ENCODE measurements at regions not wholly inside any gene's neighbourhood (a gene's known extent, or its start where the extent isn't known, plus 50 kb on each side); places are given as distances from the start of the nearest gene placed in this dataset.
"Not testable (repeated sequence)": the region's sequence is repeated elsewhere in the genome, so short reads cannot be mapped to it uniquely, and the experiment has no call there.

DNA sequence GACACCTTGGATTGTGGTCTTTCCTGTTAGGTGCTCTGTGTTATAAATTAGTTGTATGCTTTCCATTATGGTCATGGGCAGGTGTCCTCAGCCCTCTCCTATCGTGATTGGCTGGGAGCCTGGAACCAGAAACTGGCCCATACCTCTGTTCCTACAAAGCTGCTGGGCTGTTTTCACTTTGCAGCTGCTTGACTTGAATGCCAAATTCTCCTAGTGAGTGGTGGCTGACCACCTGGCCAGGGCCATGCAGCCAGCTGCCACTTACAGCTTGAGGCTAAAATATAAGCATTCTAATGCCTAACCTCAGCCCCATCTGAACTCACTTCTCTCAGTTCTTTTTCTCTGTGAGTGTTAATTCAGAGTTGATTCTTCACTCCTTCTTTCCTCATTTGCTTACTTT, 239.3 kb upstream of the GBE1 start:
- DNase-seq: no peak

DNA sequence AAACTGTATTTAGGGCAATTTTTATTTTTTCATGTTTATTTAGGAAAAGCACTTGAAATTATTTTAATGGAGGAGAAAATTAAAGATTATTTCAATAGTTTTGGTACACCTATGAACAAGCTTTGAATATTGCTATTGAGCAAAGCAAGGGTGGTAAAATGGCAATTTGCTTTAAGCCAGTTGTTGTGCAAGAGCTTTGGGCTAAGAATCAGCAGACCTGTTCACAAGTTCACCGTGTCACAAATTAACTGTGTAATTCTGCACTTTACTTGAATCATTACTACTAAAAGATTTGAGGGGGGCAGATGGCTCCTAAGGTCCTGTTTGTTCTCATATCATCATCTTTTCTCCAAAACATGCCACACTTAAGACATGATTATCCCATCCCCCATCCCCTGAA, 238.9 kb upstream of the GBE1 start:
- no peak for DNase-seq

DNA sequence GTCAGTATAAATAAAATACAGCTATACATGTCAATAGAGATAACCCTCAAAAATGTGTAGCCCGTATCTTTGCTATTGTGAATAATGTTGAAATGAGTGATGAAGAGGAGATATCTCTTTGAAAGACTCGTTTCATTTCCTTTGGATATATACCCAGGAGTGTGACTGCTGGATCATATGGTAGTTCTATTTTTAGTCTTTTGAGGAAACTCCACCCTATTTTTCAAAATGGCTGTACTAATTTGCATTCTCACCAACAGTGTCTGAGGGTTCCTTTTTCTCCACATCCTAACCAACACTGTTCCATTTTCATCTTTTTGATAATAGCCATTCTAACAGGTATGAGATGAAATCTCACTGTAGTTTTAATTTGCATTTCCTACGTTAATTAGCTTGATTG, 237.5 kb upstream of the GBE1 start:
- no peak for DNase-seq

DNA sequence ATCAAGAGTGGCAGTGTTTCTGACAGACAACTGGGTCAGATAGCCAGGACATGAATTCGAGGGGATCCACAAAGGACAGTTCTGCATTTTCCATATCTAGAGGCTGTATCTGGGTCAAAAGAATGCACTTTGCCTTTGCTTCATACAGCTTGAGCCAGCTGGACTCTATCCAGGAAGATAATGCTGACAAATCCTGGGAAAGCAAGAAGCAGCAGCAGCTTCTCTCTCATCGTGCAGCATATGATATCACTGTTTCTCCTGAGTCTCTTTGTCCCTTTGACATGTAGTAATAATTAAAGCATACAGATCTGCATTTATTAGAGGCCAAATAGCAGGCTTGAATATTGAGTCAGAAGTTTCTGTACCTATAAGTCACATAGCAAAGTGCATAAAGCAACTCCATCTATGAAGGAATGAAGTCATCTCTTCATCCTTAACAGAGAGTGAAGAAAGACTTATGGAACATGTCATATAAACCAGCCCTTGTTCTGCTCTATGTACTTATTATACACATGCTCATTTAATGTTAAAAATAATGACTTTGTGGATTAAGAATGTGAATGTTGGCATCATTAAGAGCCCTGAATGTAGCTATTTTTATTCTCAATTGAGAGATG, 236.8 kb upstream of the GBE1 start:
- DNase-seq: no peak

DNA sequence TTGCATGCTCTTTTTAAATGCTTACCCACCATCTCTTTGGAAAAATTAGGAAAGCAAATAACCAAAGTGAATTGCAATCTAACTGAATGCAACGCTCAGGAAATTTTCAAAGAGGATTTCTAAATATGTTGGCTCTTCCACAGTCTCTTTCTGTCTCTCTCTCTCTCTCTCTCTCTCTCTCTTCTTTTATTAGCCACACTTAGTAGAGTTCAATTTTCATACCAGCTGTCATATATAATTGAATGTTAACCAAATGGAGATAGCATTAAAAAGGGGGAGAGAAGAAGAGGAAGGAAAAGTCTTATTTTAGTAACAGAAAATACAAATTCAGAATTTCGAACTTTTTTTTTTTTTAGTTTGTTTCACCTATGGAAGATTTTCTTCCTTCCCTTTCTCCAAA, 235.9 kb upstream of the GBE1 start:
- DNase-seq: no peak

DNA sequence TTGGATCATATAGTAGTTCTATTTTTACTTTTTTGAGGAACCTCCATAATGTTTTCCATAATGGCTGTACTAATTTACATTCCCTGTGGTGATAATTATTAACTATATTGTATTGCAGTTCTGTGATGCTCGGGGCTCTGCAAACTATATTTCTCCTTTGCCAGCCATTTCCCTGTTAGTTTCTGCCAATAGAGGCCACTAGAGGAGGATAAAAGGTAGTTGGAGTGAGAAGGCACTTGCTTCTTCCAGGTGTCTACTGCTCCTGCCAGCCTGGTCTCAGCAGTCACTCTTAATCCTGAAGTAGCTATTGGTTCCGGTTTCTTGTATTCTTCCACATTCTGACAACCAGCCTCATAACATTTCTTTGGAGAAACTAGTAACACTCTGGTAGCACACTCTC, 233.9 kb upstream of the GBE1 start:
- DNase-seq: no peak

DNA sequence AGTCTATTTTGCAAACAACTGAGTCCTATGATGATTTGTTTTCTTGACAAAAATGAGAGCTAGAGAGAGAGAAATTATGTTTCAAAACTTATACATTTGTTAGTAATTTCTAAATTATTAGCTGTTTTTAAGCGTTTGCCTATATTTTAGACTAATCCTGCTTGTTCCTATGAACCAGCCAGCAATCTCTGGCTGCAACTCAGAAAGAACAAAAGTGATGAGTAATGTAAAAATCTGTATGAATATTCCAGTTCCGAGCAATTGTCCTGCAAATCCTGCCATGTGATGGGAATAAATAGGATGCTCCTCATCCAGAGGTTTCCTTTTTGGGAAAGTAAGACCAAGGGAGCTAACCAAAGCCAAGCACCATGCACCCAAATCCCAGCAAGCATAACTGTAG, 228.3 kb upstream of the GBE1 start:
- DNase-seq: no peak

DNA sequence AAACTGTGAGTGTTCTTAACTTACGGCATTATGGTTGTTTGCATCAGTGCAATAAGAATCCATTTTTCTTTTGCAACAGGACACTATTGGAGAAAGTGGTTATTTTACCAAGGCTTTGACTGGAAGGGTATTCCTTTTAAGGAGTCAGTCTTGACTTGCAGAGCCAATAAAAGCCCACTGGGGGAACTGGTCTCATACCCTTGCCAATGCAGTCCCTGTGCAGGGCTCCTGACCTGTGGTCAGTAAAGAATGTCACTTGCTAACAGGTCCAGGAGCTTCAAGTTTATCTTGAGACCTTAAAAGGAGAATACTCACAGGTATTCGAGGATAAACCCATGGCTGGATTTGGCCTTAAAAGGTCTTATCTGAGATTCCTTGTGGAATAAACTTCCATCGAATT, 227.8 kb upstream of the GBE1 start:
- DNase-seq: no peak

DNA sequence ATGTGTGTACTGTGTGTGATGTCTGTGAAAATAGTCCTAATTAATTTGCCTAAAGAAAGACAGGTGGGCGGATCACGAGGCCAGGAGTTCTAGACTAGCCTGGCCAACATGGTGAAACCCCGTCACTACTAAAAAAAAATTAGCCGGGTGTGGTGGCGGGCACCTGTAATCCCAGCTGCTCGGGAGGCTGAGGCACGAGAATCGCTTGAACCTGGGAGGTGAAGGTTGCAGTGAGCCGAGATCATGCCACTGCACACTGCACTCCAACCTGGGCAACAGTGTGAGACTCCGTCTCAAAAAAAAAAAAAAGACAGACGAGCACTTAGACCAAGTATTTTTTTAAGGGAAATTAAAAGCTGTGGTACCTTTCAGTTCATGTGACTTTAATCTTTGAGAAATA, 226.0 kb upstream of the GBE1 start:
- DNase-seq: not testable (repeated sequence)

DNA sequence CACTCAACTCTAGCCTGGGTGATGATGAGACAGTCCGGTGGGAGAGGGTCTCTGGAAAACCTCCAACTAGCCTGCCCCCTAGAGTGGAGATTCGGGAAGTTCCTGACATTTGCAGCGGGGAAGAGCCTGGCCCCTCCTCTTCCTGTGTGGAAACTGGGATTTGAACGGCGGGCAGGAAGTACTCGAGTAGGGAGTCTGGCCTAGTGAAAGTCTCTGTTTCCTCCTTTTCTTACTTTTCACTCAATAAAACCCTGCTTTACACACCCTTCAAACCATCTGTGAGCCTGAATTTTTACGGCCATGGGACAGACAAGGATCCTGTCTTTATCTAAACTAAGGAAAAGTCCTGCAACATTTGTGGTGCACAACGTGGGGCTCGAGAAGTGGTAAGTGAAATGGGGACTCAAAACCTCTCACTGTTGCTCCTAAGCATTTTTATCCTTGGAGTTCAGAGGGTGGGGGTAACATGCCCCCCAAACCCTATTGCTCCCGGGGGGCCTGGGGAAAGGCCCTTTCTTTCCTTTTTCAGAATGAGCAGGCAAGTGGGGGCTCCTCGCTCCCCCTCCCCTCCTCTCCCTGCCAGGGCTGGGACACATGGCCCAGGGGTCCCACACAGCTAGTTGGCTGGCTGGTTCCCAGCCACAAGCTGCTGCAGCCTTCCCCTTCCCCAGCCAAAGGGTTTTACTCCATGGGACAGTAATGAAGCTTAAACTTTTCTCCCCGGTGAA, 224.7 kb upstream of the GBE1 start:
- DNase-seq: no peak

DNA sequence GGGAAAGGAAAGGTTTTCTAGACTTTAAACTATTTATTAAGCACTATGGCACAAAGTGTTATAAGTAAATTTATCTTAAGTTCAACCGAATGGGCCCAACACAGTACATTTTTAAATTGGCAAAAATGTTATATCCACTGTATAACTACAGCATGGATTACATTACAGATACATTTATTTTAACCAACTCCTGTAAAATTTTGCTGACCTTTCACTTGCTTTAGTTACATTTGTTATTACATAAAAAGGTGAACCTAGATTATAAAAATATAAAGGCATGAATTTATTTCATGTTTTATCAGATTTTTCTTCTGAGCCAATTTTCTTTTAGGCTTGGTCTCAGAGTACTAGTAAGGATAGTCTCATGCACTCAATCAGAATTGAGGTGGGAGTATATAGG, 221.9 kb upstream of the GBE1 start:
- DNase-seq: no peak

DNA sequence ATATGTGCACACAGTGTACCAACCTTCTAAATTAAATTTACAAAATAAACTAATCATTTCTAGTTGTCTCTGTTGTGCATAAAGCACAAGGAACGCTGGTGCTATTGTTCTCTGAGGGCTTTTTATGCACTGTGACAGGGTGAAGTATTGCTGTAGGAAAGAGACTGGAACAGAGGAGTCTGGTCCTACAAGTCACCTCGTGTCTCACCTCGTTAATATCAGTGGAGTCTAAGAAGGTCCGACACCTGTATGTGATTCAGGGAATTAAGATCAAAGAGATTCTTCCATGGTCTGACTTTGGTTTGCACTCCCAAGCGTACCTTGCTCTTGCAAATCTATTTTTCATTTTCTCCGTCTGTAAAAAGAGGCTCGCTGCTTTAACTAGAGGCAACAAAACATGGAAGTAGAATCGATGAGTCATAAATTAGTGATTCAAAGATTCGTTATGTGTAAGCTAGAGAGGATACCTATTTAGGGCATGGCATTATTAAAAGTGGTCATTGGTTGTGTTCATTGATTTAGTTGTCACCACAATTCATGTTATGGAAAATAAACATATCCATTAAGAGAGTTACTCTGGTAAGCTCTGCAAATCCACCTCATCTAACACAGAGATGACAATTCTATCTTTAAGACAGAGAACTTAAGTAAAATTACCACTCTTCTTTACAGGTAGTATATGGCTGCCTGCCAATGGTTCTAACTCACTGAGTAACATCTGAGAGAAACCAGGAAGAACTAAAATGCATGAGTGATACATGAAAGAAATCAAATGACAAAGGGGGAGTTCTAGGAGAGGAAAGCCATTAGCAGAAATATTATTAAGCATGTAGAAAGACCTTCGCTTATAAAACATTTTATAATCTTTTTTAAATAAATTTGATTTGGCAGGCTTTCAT, 219.4 kb upstream of the GBE1 start:
- no peak for DNase-seq

DNA sequence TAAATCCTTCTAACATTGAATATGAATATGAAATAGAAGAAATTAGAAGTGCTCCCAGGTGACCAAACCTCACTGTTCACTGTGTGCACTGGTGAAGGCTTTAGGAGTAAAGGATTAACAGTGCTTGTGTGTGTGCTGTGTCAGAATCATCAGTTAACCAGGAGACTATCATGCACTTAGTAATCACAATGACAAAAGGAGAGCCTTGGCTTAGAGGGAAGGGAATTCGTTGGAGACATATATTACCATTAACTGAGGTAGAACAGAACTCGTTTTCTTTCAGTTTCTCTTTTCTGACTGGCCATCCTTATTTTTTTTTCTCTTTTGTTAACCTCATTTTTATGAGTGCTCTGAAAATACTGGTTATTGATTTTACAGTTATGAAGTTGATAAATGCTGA, 213.3 kb upstream of the GBE1 start:
- no peak for DNase-seq

DNA sequence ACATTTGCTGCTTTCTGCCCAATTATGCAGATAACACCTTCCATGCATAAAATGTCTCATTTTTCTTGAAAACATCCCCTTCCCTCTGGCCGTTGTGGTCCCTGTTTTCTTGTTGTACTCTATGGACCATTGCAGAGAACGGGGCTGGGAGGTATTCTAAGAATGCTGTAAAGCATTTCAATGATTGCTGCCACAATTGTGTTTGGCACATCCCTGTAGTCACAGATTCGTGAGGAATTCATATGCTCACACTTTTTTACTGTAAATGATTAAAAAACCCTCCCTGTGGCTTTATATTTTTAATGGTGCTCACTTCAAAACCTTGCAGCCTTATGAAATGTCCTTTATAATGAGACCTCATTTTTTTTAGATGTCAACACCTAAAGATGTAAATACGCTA, 207.2 kb upstream of the GBE1 start:
- DNase-seq: no peak

DNA sequence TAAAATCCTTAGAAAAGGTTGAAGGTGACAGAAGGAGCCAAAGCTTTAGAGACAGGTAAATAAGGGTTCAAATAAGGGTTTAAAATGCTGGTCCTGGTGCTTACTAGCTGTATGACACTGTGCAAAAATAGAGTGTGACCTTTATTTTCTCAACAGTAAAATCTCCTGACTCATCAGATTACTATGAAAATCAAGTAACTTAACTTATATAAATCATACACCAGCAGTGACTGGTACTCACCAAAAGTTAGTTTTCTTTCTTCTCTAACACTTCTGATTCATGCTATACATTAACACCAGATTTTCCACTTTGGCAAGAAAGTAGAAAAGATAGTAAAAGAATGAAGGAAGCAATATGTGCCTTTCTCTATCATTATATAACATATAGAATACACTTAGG, 205.9 kb upstream of the GBE1 start:
- DNase-seq: no peak

DNA sequence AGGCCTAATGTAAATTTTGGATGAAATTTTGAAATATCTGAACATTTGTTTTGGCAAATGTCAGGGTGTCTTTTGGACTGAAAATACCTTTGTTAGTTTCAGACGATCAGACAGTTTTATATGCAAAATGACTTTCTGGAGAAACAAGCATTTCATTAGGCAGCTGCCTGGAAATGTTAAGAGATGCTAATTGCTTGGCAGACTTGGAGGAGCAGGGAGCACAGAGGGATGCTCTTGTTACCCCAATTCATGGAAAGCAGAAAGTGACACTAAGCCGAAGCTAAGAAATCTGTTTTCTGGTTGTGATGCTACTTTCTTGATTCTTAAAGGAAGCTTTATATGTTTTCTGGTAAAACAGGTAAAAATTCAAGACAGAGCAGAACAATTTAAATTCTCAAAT, 204.3 kb upstream of the GBE1 start:
- DNase-seq: no peak

DNA sequence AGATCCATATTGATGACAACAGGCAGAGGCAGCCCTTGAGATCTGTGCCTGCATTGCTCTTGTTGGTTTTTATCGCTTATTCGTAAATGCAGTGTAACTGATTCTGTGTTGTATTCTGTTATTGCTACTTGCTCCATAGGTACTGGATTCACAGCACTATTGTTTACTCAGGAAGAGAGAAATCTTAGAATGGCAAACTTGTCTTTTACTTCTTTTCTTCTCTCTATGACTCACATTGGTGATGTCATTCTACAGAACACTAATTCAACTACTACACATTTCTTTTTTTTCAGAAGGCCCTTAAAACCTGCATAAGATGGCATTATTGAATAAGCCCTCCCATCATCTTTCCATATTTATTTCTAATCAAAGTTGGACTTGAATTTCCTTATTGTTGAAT, 201.0 kb upstream of the GBE1 start:
- no peak for DNase-seq

DNA sequence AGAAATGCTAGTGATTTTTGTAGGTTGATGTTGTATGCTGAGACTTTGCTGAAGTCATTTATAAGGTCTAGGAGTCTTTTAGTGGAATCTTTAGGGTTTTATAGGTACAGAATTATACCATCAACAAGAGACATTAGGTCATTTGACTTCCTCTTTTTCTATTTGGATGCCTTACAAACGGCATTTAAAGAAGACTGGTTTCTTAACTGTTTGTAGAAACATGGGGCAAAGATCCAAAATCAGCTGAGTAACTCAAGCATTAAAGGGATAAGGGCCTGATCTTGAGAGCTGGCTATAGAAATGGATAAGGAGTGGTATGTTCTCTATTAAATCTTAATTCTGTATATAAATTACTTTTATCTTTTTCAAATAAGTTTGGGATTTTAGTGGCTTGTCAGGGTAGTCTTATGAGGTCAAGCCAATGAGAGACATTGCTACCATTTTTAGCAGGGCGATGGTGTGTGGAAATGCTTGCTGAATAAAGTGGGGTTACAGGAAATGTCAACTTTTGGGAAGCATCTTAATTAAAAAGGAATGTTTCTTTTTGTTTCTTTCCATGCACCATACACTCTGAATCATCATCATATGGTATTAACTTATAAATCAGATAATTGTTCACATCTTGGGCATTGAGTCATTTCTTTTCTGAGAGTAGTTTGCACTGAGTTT, 197.7 kb upstream of the GBE1 start:
- no peak for DNase-seq

DNA sequence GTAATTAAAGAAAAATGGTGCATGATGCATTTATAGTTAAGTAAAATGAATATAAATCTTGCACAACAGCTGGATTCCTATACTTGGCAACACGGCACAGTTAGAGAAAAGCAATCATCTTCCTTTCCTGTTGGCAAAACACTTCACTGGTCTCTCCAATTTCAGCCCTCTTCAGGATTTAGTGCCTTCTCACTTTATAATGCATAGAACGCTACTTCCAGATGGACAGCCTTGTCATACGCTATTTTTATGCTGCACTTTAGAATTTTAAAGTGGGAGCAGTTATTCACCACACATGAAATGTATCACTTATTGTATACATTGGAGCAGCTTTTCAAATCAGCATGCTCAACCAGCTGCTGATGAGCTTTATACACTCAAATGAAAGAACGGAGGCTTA, 194.4 kb upstream of the GBE1 start:
- no peak for DNase-seq

DNA sequence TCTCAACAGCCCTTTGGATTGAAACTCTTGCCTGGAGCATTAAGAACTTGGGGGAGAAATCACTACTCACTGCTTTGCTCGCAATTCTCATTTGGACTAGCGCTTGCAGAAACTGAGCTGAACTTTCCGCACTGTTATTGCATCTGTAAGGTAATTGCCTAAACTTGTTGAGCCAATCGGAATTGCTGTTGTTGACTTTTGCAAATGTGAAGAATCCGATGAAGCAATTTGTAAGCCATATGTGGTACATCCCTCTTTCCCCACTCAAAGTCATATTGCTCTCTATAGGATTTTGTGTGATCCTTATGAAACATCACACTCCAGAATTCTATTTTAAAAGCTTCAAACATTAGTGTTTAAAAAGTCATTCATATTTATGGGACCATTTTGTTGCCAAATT, 191.7 kb upstream of the GBE1 start:
- no peak for DNase-seq

DNA sequence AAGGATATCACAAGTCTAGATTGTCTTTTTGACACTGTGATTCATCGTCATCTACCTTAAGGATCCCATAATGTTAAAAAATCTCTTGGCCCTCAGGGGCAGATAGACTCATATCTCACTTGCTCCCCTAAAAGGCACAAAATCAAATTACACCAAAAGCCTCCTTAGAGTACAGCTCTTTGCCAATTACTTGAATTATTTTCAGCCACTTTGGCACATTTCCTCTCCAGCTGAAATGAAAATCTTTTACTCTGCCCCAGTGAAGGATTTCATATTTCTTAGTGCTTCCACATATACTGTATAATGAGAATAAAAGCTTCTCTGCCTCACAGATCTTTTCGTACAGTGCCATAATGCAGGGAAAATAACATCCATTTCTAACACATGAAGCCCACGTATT, 190.7 kb upstream of the GBE1 start:
- no peak for DNase-seq

DNA sequence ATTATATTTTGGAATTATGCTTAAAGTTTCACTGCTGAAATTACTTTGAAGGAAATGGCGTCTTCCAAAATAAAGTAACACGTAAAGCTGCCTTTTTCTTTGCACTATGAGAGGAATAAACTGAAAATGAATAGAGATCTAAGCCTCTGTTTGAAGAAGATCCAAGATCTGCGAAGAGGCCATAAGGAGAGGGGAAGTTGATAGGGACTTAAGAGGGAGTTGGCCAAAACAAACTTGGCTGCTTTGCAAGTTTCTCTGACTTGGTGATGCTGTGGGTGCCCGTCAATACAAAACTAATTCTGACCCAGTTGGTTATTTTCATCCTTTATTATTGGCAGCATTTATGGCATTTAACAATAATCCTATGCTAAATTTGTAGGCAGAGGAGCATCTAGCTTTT, 190.2 kb upstream of the GBE1 start:
- DNase-seq: no peak

DNA sequence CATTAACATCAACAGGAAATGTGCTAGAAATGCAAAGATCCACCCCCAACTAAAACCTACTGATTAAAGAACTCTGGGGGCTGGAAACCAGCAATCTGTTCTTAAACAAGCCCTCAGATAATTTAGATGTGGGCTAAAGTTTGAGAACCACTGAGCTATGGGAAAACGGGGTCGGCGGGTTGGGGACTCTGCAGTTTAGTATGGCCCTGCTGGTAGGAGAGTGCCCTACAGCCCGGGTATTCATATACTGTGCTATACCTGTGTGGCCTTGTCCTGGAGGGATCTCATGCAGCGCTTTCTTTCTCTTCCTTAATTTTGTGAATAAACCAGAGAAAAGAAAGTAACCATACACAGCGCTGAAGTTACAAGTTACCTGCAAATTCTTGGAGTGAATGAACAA, 189.7 kb upstream of the GBE1 start:
- DNase-seq: no peak

DNA sequence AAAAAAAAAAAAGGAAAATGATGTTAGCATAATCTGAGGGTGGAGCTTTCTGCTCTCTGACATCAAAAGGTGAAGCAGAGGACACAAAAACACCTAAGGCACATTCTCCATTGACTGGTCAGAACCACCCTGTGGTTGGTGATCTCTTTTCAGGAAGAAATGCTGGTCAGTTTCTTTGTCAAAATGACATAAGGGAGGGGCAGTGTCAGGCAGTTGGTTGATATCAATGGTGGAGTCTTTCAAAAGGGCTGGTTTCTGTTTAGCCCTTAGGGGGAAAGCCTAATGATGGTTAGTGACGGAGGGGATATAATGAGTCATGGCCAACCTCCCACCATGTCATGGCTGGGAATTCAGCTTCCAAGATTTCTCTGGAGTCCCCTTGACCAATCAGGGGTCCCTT, 185.9 kb upstream of the GBE1 start:
- DNase-seq: no peak

All from KG1 (cell line).